HG02852 (cell line): ENCODE measurements at regions not wholly inside any gene's neighbourhood (a gene's known extent, or its start where the extent isn't known, plus 50 kb on each side); places are given as distances from the start of the nearest gene placed in this dataset.
"Not testable (repeated sequence)": the region's sequence is repeated elsewhere in the genome, so short reads cannot be mapped to it uniquely, and the experiment has no call there.

ENCODE experiments used
- ATAC-seq: cut with Tn5 transposase; IDR thresholded peaks from one replicate; pipeline ENCODE4 v1.9.1; 2021; ENCODE audit warnings: mild to moderate bottlenecking, moderate library complexity; ENCODE audit not compliant: unreplicated experiment

DNA sequence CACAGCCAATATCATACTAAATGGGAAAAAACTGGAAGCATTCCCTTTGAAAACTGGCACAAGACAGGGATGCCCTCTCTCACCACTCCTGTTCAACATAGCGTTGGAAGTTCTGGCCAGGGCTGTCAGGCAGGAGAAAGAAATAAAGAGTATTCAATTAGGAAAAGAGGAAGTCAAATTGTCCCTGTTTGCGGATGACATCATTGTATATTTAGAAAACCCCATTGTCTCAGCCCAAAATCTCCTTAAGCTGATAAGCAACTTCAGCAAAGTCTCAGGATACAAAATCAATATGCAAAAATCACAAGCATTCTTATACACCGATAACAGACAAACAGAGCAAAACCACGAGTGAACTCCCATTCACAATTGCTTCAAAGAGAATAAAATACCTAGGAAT lies 283.4 kb downstream of the TSN start:
- not testable (repeated sequence) for ATAC-seq

DNA sequence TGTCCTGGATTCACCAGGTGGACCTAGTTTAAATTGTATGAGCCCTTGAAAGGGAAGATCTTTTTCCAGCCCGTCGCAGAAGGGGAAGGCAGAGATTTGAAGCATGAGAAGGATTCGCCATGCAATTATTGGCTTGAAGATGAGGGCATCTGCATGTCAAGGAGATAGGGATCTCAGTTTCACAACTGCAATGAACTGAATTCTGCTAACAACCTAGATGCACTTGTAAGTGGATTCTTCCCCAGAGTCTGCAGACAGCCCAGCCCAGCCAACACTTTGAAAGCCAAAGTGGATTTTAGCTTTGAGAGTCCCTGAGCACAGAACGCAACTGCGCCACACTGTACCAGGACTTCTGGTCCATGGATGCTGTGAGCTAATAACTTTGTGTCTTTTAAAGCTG lies 286.0 kb downstream of the TSN start:
- ATAC-seq = no peak

DNA sequence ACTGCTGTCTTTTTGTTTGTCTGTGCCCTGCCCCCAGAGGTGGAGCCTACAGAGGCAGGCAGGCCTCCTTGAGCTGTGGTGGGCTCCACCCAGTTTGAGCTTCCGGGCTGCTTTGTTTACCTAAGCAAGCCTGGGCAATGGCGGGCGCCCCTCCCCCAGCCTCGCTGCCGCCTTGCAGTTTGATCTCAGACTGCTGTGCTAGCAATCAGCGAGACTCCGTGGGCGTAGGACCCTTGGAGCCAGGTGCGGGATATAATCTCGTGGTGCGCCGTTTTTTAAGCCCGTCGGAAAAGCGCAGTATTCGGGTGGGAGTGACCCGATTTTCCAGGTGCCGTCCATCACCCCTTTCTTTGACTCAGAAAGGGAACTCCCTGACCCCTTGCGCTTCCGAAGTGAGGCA lies 296.2 kb downstream of the TSN start:
- ATAC-seq = not testable (repeated sequence)

DNA sequence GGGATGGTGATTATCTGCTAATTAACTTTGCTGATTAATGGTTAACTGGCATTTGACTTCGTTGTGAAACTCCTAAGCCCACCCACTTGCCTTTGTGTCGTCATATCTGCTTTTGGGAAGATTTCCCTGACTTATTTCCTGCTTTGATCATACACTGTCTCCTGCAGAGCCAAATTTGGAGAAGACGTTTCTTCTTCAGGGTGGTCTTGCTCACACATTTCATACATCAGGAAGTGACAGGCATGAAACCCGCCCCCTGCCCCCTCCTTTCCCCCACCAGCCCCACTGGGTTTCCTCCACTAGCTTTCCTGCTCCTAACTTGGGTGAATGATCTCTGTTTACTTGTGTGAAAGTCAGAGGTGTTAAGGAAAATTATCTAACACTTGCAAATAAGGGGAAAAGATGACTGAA lies 300.1 kb downstream of the TSN start:
- ATAC-seq = no peak

DNA sequence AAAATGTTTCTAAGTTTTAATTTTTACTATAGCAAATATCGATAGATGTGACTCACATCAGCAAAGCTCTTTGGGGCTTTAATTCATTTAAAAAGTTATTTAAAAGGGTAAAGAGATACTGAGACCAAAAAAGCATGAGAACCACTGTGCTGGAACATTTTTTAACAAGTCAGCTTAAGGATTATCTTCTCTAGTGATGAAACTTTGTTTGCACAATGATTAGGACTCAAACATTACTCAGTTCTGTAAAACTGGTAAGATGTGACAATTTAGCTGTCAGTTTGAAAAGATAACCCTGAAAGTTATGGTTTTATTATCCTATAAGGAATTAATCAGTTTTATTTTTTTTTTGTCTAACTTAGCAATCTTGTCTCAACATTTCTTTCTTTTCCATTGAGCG lies 301.4 kb downstream of the TSN start:
- no peak for ATAC-seq

DNA sequence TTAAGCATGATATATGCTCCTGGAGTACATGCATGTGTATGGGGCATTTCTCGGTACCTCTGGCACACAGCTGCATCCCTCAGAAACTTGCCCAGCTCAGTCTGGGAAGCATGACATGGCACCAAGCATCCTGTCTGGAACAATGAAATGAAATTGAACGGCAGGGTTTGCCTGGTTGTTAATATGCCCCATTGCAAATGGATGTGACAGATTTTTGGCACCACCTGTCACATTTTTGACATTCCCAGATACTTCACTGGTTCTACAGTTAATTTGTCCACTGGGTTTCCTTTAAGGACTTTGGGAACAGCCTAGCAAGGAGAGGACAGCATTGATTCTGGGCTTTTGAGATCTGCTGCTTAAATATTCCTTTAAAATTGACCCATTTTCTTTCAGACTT lies 305.8 kb downstream of the TSN start:
- no peak for ATAC-seq

DNA sequence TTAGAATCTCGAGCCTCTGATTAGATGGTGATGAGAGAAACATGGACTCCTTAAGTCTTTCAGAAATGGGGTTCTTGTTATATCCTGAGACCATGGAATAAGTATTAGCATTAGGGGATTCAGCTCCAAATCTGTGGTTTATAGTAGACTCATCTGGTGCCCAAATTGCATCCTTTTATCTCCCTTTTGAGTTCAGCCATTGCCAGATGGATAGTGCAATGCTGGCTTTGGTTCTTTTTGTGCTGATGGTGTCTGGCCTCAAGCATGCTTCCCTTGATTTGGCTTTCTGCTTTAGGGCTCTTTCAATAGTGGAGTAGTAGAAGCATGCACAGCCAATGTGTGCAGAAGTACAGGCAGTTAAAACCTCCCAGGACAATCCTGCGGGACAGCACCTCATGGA lies 306.4 kb downstream of the TSN start:
- no peak for ATAC-seq

DNA sequence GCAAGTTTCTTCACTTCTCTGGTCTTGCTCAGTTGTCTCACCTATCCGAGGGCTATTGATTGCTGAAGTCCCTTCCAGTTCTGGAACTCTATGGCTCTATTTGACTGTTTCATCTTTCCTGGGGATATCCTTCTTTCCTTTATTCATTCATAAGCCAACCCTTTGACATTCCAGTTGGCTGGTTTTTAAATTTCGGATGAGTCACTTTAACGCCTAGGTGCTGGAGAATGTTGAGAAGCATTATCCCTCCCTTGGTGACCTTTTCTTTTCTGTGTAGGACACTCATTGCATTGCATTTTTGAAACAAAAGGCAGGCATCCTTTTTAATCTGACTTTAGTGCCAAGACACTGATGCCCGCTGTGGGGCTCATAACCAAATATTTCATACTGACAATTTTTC lies 307.1 kb downstream of the TSN start:
- ATAC-seq = no peak

DNA sequence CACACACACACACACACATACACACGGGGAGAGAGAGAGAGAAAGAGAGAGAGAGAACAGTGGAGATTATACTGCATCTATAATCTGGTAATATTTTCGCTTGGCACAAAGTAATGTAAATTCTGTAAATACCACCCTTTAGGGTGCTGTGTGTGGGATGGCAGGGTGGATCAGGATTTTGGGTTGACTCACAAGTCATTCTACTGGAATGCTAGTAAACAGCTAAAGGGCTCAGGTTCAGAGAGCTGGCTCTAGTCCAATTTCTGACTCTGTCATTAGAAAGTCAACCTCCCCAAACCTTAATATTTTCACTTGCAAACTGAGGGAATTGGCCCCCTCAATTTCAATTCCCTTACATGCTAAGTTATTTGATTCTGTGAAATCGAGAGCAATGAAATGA lies 308.3 kb downstream of the TSN start:
- ATAC-seq = no peak

DNA sequence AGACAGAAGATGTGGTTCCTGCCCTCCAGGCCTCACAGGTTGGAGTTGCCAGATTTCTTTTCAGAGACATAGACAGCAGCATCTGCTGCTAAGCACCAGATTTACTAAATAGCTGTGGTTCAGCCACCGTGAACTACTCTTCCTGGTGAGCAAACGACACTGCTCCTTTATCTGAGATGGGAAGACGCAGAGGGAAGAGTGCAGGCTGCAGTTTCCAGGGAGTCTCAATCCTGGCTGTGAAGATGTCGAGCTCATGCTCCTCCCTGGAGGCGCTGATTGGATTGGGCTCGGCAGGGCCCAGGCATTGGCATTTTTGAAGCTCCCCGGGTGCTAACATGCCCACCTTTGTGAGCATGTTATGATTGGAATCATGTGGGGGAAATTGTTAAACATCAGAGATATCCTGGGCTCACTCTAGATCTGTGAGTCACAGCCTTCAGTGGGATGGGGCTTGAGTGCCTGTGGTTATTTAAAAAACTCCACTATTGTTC lies 314.8 kb downstream of the TSN start:
- no peak for ATAC-seq

DNA sequence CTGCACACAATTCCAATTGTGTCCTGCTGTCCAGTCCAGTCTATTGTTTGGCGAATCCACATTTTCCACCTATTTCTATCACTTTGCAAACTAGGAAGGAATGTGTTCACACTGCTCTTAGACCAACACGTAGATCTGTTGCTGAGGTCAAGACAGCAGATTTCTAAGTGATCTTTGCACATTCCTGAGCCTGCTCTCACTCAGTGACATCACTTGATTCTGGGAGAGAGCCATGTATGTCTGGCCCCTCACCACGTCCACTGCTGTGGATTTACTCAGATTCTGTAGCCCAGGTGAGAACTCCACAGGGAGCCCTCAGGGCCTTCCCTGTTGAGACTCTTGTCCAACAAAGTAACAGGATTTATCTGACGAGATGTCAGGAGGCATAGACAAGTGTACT lies 317.2 kb downstream of the TSN start:
- no peak for ATAC-seq

DNA sequence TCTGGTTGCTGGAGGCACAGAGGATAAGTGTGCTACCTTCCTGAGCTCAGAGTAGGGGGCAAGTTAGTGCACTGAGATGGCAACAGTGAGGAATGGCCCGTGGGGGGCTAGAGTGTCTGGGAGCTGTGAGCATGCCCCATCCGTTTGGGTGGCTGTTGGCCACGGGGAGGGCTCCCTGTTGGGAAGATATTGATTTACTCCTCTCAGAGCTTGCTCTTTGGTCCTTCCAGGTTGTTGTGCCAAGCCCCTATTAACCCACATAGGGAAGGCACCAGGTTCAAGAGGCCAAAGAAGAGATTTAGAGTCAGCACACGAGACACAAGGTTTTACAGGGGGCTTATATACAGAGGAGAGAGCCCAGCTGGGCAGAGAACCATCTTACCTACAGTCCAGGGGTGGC lies 318.8 kb downstream of the TSN start:
- ATAC-seq = no peak

DNA sequence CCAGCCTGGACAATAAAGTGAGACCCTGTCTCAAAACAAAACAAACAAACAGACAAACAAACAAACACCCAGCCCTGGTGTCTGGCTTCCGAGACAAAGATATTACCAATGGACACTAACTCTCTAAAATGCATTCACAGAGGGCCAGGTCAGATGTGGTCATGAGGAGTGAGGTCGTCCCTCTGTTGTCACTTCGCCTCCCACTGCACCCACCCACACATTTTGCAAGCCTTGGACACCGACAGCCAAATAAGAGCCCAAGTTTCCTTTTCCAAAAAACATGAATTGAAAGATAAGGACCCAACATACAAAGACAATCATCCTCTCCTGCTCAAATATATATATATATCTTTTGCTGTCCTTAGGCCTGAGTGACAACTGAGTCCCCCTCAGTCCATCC lies 319.9 kb downstream of the TSN start:
- no peak for ATAC-seq

DNA sequence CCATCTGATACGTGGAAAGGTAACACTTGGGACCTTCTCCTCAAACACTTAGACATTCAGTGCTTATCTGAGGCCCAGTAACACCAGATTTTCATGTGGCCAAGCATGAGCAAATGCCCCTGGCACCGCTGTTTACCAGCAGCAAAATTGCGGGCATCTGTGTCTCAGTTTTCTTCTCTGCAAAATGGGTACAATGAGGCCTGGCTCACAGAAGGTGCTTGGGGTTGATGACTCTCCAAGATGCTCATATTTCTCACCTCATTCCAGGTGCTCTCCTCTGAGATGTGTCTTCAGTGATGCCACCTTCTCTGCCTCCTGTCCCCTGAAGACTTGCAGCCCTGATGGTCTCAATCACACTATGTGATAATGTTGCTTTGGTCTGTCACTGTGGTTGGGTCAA lies 321.7 kb downstream of the TSN start:
- ATAC-seq = no peak

DNA sequence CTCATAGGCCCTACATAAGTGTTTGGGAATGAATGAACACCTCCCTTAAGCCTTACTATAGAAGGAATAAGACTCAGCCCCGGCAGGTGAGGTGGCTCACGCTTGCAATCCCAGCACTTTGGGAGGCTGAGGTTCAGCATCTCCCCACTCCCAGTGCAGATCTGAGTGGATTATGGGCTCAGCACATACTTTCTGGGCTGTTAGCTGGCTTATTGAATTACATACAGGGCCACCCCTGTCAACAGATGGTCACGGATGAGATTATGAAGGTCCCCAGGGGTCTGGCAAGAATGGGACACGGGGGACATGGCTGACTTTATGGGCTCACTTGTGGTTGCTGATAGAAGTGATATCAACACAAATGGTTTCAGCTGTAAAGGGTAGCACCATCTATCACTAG lies 322.3 kb downstream of the TSN start:
- no peak for ATAC-seq

DNA sequence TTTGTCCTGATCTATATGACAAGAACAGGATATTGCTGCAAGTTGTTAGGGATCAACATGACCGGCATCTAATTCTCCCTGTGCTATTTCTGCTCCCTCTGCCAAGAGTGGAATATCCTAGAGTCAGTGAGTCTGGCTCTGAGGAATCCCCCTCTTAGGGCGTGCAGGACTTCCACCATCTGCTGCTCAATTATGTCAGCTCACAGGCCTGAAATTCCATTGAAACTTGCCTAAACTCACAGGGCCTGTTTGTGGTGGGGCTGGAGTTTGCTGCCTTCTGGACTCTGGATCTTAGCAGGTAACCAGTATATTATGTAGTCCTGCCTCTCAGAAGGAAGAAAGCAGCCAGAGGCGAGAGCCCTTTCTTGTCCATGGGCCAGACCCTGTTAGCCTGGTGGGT lies 323.0 kb downstream of the TSN start:
- no peak for ATAC-seq

DNA sequence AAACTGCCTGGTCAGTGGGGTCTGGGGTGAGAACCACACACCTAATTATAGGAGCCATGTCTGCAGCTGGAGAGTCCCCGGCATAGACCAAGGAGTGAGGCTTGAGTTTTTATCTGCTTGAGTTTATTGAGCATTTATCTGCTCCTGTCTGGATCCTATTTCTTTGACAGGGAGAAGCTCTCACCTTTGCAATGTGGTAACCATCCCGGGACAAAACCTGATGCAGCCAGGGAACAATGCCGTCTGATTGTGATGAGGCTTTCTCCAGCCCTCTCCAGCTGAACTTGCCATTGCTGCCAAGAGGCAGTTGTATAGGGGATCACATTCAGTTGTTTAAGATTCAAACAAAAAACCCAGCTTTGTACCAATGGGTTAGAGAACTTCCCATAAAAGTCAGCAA lies 324.4 kb downstream of the TSN start:
- ATAC-seq = no peak

DNA sequence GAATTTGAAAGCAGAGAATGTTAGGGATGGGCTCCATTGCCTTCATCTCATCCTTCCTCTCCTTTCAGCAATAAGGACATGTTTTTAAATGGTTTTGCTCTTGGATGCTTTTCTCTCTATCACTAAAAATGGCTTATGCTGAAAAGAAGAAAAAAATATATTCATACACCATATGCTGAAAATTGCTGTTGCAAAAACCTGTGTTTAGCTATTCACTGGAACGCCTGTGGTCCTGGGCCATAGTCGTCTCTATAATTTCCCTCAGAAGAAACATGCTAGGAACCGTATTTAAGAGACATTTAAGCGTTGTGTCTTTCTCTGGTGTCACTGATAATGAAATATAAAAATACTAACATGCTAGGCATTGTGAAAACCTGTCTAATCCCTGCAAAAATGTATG lies 324.9 kb downstream of the TSN start:
- ATAC-seq = no peak

DNA sequence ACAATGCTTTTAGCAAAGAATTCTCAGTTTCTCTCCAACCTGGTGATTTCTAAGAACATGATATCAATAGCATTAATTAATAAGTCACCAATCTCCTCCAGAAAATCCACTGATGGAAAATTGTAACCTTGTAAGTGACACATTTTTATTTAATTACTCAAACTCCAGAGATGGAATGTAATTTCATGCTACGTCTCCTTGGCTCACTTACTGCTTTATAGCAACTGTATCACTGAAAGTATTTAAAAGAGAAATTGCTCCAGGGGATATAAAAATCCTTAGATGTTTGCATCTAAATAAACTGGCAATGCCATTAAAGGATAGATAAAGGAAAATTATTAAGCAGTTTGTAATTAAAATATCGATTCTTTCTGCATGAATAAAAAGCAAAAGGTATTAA lies 325.4 kb downstream of the TSN start:
- no peak for ATAC-seq

DNA sequence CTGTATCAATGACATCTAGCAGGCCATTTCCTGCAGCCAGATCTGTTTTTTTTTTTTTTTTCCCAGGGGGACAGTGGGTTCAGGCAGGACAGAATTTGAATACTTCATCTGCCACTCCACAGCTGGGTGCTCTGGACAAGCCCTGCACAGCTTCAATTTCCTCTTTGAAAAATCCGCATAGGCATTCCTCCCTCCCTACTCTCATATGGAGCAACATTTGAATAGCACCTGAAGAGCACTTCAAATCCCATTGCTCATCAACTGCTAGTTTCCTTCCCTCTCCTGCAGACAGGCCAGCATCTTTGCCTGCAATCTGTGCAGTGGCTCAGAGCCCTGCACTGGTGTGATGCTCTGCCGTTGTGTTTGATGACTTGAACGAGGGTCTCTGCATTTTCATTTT lies 326.3 kb downstream of the TSN start:
- no peak for ATAC-seq

DNA sequence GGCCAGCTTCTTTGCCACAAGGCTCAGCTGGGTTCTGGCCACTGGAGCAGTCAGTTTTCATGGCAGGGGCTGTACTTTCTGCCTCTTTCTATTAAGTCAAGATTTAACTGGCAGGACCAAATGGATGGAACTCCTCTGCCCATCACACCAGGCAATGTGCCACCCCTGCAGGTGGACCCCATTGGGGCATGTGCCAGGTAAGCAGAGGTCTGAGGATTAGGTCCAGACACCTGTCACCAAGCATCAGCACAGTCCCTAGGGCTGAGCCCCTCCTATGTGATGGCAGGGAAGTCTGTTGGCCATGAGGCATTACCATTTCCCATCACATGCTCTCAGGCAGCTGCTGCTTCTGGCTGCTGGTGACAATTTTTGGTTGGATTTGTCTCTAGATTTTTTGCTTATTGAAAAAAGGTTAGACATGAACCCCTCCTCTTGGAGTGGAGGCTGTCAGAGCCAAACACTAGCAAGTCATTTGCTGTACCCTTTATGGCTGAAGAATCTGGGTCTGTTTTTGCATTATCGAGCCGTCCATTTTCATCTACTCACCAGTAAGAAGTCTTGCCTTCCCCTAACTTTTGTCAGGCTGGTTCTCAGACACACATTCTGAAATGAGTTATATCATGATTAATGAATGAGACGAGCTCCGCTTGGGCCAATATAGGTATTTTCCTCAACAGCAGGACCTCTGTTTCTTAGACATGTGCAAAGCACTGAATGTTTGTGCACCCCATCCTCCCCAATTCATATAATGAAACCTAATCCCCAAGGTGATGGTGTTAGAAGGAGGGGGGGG lies 328.0 kb downstream of the TSN start:
- no peak for ATAC-seq

DNA sequence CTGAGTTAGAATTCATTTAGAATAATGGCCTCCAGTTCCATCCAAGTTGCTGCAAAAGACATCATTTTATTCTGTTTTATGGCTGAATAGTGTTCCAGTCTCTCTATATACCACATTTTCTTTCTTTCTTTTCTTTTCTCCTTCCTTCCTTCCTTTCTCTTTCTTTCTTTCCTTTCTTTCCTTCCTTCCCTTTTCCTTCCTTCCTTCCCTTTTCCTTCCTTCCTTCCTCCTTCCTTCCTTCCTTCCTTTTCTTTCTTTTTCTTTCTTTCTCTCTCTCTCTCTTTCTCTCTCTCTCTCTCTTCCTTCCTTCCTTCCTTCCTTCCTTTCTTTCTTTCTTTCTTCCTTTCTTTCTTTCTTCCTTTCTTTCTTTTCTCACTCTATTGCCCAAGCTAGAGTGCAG lies 330.2 kb downstream of the TSN start:
- not testable (repeated sequence) for ATAC-seq

DNA sequence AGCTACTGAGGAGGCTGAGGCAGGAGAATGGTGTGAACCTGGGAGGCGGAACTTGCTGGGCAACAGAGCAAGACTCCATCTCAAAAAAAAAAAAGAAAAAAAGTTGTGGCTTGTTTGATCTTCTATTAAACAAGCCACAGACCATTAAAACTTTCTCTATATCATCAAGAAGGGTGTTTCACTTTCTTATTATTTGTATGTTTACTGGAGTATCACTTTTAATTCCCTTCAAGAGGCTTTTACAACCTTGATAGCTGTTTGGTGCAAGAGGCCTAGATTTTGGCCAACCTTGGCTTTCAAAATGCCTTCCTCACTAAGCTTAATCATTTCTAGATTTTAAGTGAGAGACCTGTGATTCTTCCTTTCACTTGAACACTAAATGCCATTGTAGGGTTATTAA lies 339.1 kb downstream of the TSN start:
- no peak for ATAC-seq
